ENCODE measurements at regions not wholly inside any gene's neighbourhood (a gene's known extent, or its start where the extent isn't known, plus 50 kb on each side); places are given as distances from the start of the nearest gene placed in this dataset.

GRCh38 chr12:88996200-88996788 is 356.0 kb downstream of the DUSP6 start:
- DNase-seq (ENCODE audit: low read depth) = no peak
- H3K4me3 ChIP-seq (ENCODE audit: low read depth, low read length) = no peak overlapping the region
- in situ Hi-C loops (cut with HindIII; ENCODE audit: low sequenced_read_pairs) = no loop called here
- TF ChIP-seq CTCF (IDR thresholded peaks at IDR 0.05; ENCODE audit: low read depth, low read length, missing control alignments) = no peak

- in situ Hi-C loops (cut with HindIII; ENCODE audit: low sequenced_read_pairs) = no loop called here
- no peak for DNase-seq (ENCODE audit: low read depth)
- H3K4me3 ChIP-seq (ENCODE audit: low read depth, low read length) = no peak overlapping the region
- TF ChIP-seq CTCF (IDR thresholded peaks at IDR 0.05; ENCODE audit: low read depth, low read length, missing control alignments) = no peak
Observed at GRCh38 chr12:88994971-88995370, 357.3 kb downstream of the DUSP6 start.

GRCh38 chr12:88994537-88994936 is 357.8 kb downstream of the DUSP6 start:
- no peak for TF ChIP-seq CTCF (IDR thresholded peaks at IDR 0.05; ENCODE audit: low read depth, low read length, missing control alignments)
- in situ Hi-C loops (cut with HindIII; ENCODE audit: low sequenced_read_pairs) = no loop called here
- H3K4me3 ChIP-seq (ENCODE audit: low read depth, low read length) = no peak overlapping the region
- no peak for DNase-seq (ENCODE audit: low read depth)

GRCh38 chr12:88993651-88994050 is 358.6 kb downstream of the DUSP6 start:
- no peak overlapping the region for H3K4me3 ChIP-seq (ENCODE audit: low read depth, low read length)
- in situ Hi-C loops (cut with HindIII; ENCODE audit: low sequenced_read_pairs) = no loop called here
- peak; percentile 56 for DNase-seq (ENCODE audit: low read depth)
- peak; percentile 37 for TF ChIP-seq CTCF (IDR thresholded peaks at IDR 0.05; ENCODE audit: low read depth, low read length, missing control alignments)

- TF ChIP-seq CTCF (IDR thresholded peaks at IDR 0.05; ENCODE audit: low read depth, low read length, missing control alignments) = no peak
- in situ Hi-C loops (cut with HindIII; ENCODE audit: low sequenced_read_pairs) = no loop called here
- no peak for DNase-seq (ENCODE audit: low read depth)
- H3K4me3 ChIP-seq (ENCODE audit: low read depth, low read length) = no peak overlapping the region
Observed at GRCh38 chr12:88986056-88986455, 366.2 kb downstream of the DUSP6 start.

DNA sequence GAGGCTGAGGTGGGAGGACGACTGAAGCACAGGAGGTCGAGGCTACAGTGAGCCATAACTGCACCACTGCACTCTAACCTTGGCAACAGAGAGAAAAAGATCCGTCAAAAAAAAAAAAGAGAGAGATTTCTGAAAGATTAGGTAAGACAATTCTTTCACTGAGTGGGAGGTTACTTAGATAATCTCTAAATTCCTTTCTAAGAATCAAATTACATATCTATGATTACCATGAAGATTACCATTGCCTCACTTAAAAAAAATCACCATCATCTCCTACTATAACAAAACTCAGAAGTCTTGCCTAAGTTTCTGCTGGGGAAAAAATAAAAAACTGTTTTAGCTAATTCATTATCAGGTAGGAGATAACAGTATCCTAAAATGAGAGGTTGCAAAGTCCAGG is 366.7 kb downstream of the DUSP6 start:
- in situ Hi-C loops (cut with HindIII; ENCODE audit: low sequenced_read_pairs) = no loop called here
- no peak for DNase-seq (ENCODE audit: low read depth)
- TF ChIP-seq CTCF (IDR thresholded peaks at IDR 0.05; ENCODE audit: low read depth, low read length, missing control alignments) = no peak
- no peak overlapping the region for H3K4me3 ChIP-seq (ENCODE audit: low read depth, low read length)
